Pons (tissue), 1 donor: ENCODE measurements at regions not wholly inside any gene's neighbourhood (a gene's known extent, or its start where the extent isn't known, plus 50 kb on each side); places are given as distances from the start of the nearest gene placed in this dataset.
"Not testable (repeated sequence)": the region's sequence is repeated elsewhere in the genome, so short reads cannot be mapped to it uniquely, and the experiment has no call there.

Experiments
- DNase-seq: peaks from one replicate; pipeline ENCODE4 v3.0.0-alpha.2; 2016; ENCODE audit warnings: low spot score

DNA sequence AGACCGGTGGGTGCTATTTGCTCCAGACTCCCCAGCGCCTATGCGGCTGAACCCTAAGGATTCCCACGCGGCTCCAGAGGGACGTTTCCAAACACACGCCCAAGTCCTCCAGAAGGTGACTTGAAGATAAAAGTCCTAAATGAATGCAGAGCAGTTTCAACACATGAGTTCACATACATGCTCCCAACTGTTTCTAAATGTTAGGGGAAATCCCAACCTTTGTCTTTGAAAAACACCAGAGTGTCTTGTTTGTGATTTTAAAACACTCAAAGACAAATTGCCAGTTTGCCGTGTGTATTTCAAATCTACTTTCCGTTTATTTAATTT is 252.9 kb upstream of the SFSWAP start:
- DNase-seq = no peak

DNA sequence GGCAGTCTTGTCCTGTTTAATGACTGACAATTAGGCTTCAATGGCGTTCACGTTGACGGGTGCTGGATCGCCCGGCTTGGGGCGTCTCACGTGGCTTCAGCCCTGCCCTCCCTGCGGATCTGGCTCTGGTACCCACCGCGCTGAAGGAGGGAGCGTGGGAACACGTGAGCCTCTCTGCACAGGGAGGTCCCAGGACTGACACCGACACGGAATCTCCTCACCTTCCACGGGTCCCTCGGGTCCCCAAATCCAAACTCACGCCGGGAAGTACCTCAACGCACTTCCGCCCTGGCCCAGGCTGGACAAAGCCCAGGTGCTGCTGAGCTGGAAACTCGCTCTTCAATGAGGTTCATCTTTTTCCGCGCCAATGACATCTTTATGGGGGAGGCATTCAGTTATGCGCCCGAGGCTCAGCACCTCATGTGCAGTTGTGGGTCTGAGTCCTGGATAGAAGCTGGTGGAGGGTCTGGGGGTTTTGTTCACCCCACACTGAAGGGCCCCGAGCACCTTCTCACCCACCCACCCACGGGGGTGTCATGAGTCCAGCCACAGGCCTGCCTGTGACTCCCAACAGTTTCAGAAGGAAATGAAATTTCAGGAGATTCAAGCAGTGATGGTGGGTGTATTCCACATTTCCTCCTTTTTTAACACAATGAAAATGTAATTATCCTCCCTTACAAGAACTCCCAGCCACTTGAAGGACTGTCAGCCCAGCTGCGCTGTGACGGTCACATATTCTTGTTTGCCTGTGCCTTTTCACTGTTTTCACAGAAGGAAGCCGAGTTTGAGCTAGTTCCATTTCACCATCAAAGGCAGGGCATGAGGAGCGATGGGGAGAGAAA is 251.7 kb upstream of the SFSWAP start:
- no peak for DNase-seq

DNA sequence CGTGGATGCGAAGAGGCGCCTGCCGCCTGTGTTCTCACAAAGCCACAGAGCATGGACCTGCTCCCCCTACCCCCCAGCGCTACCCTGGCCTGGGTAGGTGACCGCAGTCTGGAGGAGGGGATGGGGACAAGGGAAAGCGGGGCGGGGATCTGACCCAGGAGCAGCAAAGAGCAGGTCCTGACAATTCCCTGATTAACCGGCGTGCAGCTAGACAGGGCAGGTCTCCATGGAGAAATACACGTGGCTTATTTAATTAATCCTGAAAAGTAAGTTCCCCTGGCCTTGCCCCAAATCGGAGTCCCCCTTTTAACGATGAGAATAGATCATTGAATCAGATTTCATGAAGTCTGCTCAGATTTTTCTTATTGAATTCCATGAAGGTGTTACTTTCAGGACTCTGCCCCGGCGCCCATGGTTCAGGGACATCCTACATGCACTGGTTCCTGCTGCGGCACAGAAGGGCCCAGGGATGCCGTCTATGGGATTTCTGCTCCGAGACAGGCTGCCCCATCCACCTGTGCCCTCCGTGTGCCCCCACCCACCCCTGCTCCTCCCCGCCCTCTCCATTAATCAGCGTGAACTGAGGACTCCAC is 251.0 kb upstream of the SFSWAP start:
- DNase-seq = no peak

DNA sequence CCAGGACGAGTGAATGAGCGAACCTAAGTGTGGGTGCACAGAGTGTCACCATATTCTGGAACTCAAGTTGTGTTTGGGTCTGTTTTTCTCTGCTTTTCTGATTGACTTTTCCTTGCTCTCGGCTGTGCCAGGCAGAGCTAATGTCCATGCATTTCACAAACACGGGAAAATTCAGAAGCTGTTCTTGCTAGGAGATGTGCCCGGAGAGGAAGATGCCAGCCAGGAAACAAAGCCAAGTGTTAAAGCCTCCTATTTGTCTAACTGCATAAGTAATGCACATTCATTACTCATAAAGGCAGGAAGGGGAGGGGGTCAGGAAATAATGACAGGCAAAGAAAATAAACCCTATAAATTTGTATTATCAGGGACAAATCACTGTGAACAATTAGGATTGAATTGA is 250.4 kb upstream of the SFSWAP start:
- DNase-seq = peak; percentile 74

DNA sequence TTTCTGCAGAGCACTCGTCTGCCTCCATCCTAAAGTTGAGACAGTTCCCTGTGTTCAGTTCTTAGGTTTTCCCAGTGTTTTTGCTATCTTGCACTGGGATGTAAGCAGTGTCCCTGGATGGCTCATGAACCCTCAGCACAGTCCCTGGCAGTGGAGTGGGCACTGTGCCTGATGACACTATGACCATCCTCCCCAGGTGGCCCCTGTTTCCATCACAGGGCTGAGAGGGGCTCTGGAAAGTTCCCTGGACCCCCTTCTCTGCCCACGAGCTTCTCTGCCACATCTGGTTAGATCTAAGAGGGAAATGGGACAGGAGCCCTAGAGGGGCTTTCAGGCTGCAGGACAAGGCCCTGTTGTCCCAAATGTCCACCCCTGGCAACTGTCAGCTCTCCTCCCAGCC is 249.8 kb upstream of the SFSWAP start:
- DNase-seq = no peak

DNA sequence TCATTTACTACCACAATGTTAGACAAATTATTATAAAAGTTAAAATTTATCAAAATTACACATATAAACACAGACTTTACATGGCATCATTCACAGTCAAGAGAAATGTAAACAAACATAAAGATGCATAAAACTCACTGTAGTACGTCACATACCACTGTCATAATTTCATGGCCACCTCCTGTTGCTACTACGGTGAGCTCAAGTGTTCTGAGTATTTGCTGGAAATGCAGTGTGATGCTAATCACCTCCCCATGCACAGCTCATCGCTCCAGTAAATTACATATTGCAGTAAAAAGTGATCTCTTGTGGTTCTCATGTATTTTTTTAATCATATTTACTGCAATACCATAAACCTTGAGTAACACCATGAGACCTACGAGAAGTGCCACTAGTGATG is 247.7 kb upstream of the SFSWAP start:
- DNase-seq = no peak

DNA sequence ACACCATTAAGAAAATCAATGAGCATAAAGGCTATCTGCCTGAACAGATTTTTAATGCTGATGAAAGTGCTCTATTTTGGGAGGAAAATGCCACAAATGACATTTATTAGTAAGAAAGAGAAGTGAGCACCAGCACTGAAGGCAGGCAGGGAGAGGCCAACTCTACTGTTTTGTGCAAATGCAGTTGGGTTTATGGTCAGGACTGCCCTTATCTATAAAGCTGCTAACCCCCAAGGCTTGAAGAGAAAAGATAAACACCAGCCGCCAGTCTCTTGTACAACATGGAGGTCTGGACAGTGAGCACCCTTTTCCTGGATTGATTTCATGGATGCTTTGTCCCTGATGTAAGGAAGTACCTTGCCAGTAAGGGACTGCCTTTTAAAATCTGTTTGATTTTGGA is 246.8 kb upstream of the SFSWAP start:
- DNase-seq = no peak

DNA sequence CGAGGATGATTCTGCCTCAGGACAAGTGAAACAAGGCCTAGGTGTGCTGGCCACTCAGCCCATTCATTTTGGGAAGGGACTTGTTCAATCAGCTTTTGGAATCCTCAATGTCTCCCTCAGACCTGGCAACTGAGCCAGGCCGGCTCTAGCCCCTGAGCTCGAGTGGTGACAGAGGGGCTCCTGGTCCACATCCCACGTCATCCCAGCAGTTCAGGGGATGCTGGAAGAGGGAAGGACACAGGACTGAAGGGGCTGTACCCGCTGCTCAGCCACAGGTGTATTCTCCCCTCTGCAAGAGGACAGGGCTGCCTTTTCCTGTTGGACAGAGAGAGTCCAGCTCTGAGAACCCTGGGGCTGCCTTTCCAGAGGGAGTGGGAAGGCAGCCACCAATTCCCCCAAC is 244.6 kb upstream of the SFSWAP start:
- DNase-seq = no peak

DNA sequence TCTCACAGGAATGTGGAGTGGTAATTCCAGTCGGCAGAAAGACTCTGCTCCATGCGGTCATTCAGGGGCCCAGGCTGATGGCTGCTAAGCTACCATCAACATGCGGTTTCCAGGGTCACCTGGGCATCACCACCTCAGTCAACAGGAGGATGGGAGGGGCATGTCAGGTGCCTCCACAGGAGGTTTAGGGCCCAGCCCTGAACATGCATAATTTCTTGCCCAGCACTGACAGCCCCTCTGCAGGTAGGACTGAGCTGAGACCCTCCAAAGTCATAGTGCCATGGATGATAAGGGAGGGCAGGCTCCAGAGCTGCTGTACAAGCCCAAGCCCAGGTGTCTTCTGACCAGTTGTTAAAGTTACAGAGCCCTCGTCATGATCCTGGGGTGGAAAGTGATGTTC is 244.0 kb upstream of the SFSWAP start:
- DNase-seq = no peak

DNA sequence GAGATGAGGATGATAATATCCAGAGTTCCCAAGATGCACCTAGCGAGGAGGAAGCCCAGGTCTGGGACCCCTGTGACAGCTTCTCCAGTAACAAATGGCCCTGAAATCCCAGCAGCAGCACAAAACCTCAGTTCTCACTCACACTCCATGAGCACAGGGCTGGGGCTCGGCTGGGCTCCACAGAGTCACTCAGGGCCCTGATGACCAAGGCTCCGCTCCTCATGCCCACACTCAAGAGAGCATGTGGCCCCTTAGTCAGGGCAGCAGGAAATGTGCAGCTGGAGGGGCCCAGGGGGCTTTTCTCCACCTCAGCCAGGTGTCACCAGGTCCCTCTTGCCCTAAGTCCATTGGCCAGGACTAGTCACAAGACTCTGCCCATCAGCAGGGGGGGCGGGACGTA is 242.7 kb upstream of the SFSWAP start:
- DNase-seq = no peak

DNA sequence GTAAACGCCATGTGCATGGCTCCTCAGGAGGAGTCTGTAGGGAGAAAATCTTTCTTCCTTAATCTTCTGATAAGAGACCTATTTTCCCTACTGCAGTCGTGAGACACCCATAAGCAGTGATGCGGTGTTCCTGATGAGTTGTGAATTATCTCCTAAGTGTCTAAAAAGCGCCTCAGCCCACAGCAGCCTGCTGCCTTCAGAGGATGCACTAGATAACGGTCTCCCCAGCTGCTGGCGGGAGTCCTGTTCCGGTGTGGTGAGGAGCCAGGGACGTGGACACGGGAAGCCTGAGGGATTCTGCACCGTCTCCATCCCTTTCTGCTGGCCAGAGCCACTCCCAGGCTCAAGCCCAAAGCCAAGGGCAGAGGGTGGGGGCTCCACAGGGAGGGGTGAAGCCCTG is 240.9 kb upstream of the SFSWAP start:
- DNase-seq = not testable (repeated sequence)

DNA sequence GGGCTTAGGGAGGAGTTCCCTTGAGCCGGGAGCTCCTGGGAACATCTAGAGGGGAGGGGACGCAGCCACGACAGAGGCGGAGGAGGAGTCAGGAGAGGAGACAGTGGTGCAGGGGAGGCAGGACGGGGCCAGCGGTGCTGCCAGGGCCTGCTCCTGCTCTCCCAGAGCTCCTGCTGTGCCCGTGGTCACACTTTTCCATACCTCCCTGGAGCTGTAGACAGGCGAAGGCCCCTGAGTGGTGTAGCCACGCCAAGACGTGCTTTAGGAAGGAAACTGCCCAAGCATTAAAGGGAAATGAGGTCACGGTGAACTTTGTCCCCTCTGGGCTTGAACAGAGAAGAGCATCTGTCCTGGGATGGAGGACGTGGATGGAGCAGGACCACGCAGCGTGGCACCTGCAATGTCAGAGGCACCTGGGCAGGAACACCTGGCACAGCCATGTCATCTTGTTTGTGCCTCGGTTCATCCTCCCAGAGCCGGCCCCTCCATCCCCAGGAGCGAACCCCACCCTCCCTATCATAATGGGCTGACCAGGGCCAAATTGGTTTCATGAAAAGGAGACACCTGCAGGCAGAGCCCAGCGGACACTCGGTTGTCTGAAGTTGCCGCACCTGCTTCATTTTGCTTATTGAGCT is 239.5 kb upstream of the SFSWAP start:
- DNase-seq = no peak

DNA sequence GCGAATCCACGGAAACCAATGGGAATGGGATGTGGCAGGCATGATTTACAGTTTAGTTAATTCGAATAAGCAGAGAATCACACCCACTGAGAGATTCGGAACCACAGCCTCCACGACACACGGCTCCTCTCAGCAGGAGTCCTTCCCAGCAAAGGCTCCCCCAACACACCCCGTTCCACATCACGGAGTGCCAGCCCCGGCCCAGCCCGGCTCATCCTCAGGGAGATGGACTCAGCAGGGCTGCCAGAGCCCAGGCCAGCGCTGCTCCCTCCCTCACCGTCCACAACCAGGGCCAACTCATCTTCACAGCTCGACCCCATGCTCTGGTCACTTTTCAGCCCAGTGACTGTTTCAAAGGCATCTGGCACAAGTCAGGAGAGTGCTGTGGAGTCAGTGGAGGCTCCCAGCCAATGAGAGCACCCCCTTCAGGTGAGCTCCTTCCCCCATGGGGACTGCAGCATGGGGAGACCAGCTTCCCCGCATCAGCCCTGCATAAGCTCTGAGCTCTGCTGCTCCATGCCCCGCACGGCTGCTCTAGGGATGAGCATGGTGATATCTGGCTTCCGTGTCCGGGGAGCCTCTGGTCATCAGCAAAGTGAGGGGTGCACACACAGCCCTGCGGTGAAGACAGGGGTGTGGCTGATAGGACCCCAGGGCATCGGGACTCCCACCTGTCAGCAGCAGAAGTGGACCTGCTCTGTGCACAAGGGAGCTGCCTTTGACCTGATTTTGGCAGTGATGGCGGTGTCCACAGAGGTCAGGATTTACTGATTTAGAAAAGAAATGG is 238.8 kb upstream of the SFSWAP start:
- DNase-seq = no peak

DNA sequence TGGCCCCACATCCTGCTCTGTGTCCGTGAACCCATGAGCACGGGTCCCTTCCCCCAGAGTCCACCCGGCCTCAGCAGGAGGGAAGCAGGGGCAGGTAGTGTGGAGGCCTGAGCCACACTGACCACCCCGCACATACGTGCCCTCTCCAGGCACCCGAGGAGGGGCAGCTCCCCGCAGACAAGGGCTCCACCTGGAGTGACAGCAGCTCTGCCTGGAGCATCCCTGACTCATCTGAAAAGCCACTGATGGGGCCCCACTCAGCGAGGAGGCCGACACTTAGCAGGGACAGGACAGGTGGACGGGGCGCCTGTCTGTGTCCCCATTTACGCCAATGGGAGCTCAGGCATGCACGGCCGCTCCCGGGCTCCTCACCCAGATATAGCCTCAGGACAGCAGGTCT is 237.6 kb upstream of the SFSWAP start:
- DNase-seq = no peak

DNA sequence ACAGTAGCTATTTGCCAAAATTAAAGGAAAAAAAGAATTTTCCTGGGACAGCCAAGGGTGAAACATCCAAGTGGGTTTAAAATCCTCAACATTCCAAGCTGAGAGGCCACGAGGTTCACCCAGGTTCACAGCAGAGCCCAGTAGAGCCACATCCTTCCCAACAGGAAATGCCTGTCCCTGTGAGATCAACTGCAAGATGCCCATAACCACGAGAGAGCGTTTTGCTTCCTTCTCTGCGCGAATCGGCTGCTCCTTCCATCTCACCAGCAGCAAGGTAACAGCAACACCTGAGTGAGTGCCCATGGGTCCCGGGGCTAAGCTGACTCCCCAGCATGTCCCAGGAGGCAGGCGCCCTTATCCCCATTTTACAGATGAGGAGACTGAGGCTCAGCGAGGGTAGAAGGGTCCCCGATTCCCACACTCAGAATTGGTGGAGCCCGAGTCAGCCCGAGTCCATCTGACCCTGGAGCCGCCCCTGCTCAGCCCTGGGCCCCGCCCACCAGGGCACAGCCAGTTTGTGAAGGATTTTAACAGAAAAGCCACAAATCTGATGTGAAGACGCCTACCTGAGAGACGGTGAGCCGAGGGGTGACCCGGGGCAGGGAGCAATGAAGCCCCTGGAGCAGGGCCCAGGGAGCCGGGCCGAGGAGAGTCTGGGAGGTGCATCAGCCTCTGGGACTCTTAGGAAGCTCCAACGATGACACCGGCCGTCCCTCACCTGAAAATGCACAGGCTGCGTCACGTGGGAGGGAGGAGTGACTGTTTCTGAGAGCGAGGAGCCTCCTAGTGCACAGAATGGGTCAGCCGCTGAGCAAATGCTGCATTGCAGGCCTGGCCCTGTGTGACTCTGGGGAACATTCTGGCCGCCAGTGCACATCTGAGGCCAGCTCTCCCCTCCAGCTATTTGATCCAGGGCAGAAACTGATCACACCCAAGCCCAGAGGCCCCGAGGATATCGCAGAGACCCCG is 236.9 kb upstream of the SFSWAP start:
- DNase-seq = no peak

DNA sequence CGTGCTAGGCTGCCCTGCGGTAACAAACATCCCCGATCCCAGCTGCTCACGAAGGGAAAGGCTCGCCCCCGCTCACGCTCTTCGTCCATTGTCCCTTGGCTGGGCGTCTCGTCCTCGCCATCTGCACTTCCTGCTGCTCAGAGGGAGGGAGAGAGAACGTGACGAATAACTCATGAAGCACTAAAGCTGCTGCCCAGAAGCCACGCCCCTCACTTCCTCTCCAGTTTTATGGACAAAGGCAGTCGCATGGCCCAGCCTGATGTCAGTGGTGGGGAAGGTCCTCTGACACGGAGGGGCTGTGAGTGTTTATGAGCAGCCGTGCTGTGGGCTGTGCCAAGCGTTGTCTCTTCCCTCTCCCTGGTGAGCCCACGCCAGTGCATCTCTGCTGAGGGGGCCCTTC is 235.9 kb upstream of the SFSWAP start:
- DNase-seq = not testable (repeated sequence)

DNA sequence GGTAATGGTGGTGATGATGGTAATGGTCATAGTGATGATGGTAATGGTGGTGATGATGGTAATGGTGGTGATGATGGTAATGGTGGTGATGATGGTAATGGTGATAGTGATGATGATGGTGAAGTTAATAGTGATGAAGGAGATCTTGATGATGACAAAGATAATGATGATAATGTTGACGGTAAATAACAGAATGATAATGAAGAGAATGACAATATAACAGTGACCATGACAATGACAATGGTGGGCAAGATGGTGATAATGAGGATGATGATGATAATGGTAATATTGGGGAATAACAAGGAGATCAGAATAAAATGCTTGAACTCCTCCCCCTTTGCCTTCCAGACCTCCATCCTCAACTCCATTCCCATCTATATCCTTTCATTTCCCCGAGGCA is 233.3 kb upstream of the SFSWAP start:
- DNase-seq = no peak

DNA sequence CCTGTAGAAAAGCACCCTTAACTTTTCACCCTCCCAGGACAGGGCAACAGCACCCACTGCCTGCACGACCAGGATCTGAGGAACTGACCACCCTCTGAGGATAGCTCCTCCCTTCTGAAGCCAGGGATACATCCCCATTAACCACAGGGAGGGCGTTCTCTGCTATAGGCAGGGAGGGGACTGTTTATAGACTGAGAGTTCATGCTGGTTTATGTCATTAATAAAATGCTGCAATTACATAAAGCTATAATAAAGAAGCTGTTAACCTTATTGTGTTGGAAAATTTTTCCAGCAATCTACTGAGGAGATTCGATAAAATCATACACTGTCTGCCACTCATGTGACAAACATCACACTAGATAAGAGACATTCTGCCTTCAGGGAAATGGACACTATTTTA is 232.4 kb upstream of the SFSWAP start:
- no peak for DNase-seq

DNA sequence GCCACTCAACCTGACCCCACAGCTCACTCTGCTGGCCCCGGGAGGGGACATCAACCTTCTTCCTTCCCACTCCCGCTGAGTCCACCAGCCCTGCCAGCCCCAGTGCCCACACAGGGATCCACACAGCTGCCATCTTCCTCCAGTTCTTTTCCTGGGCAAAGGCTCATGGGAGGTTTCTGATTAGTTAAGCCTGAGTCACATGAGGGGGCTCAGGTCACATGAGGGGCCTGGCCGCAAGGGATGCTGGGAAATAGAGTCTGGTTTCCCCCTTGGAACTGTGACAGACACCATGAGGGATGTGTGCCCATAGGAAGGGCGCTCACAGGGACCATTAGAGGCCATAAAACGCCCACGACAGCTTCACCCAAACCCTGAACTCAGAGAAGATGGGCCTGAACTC is 228.7 kb upstream of the SFSWAP start:
- no peak for DNase-seq

DNA sequence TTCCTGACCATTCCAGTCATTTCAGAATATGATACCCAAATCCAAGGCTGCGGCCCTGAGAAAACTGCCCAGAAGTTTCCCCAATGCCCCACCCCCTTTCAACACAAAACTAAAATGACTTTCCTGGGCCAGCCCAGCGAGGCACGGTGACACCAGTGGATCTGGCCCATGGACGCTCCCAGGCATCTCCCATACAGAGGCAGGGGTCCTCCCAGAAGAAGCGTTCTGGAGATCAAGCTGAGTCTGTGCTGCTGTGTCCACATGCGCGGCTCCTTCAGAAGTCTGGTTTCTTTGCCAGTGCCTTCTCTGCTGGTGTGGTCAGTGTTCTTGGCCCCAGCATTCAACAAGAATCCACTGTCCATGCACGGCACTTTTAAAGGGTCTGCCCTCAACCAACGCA is 228.2 kb upstream of the SFSWAP start:
- no peak for DNase-seq

DNA sequence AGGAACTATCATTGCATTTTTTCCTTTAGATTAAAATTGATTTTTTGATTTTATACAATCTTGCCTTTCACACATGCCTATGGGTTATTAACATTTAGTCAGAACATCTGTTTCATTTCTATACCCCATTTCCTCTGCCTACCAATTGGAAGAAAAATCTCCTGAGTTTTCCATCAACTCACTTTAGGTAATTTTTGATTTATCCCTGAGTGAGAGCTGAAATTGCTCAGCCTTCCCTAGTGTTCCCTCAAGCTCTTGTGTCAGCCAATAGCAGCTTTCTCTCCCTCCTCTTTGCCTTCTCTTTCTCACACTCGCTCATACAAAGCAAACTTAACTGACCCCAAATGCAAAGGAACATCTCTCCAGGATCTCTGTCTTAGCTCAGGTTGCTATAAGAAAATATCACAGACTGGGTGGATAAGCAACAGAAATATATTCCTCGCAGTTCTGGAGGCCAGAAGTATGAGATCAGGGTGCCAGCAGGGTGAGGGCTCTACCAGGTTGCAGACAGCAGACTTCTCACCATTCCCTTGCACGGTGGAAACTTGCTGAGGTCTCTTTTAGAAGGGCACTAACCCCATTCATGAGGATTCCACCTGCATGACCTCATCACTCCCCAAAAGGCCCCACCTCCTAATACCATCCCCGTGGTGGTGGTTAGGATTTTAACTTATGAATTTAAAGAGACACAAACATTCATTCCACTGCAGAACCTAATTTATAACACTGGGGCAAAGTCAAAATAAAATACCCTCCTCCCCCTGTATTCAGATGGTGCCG is 224.2 kb upstream of the SFSWAP start:
- no peak for DNase-seq
